ENCODE measurements at regions not wholly inside any gene's neighbourhood (a gene's known extent, or its start where the extent isn't known, plus 50 kb on each side); places are given as distances from the start of the nearest gene placed in this dataset.

DNA sequence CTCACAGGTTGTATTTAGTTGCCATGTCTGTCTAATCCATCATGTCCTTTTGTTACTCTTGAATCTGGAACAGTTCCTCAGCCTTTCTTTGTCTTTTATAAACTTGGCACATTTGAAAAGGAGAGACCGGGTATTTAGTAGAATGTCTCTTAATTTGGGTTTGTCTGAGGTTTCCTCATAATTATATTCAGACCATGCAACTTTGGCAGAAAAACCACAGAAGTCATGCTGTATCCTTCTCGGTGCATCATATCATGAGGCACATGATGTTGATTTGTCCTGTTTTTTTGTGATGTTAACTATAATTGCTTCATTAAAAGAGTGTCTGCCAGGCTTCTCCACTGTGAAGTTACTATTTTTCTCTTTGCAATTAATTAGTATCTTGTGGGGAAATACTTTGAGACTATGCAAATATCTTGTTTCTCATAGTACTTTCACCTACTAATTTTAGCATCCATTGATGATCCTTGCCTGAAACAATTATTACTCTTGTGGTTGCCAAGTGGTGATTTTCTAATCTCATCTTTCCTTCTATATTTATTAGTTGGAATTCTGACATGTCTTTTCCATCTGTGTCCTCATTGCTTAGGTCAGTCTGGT, 837.3 kb downstream of the DHX35 start:
- TF ChIP-seq, protein P1, sequence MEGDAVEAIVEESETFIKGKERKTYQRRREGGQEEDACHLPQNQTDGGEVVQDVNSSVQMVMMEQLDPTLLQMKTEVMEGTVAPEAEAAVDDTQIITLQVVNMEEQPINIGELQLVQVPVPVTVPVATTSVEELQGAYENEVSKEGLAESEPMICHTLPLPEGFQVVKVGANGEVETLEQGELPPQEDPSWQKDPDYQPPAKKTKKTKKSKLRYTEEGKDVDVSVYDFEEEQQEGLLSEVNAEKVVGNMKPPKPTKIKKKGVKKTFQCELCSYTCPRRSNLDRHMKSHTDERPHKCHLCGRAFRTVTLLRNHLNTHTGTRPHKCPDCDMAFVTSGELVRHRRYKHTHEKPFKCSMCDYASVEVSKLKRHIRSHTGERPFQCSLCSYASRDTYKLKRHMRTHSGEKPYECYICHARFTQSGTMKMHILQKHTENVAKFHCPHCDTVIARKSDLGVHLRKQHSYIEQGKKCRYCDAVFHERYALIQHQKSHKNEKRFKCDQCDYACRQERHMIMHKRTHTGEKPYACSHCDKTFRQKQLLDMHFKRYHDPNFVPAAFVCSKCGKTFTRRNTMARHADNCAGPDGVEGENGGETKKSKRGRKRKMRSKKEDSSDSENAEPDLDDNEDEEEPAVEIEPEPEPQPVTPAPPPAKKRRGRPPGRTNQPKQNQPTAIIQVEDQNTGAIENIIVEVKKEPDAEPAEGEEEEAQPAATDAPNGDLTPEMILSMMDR (IDR thresholded peaks at IDR 0.05), result no peak
- TF ChIP-seq POLR2AphosphoS5 (IDR thresholded peaks at IDR 0.05) (no peak), EP300 (IDR thresholded peaks at IDR 0.05) (no peak), POLR2A (IDR thresholded peaks at IDR 0.05) (no peak)

Measured in stomach (tissue), 4 donors.